Daoy (cell line): ENCODE measurements at regions not wholly inside any gene's neighbourhood (a gene's known extent, or its start where the extent isn't known, plus 50 kb on each side); places are given as distances from the start of the nearest gene placed in this dataset.
"Not testable (repeated sequence)": the region's sequence is repeated elsewhere in the genome, so short reads cannot be mapped to it uniquely, and the experiment has no call there.

Source experiments
- DNase-seq: peaks from one replicate; pipeline ENCODE4 v3.0.0-alpha.2; 2015; ENCODE audit warnings: low read depth

DNA sequence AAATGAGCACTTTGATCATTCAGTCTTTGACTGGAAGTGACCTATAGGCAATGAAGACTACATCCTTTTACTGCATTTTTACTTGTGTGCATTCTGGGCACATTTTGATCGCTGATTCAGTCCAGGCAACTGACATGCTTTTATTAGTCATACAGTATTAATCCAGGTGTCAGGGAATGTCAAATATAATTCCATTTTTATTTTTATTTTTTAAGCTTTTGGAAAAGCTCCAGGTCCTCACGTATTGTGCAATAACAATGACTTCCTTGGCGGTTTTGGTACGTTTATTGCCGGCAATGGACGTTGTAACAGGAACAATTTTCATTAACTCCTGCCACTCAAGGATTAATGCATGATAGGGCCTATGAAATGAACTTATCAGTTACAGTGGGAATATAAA is 302.6 kb upstream of the PTBP2 start:
- DNase-seq = no peak

DNA sequence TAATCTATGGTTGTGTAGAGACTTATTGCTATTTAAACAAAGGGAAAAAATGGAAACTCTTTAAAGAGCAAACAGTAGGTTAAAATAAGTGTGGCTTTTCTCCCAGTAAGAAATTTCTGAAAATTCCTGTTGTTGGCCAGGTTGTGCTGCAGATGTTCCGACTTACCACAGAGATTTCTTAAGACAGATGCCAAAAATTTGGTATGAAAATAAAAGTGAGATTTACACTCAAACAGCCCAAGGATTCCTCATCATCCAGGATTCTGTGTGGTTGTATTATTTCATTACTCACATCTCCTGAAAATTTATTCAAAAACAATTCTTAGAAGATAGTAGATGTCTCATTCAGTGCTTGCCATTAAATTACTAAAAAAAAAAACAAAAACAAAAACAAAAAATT is 296.7 kb upstream of the PTBP2 start:
- no peak for DNase-seq

DNA sequence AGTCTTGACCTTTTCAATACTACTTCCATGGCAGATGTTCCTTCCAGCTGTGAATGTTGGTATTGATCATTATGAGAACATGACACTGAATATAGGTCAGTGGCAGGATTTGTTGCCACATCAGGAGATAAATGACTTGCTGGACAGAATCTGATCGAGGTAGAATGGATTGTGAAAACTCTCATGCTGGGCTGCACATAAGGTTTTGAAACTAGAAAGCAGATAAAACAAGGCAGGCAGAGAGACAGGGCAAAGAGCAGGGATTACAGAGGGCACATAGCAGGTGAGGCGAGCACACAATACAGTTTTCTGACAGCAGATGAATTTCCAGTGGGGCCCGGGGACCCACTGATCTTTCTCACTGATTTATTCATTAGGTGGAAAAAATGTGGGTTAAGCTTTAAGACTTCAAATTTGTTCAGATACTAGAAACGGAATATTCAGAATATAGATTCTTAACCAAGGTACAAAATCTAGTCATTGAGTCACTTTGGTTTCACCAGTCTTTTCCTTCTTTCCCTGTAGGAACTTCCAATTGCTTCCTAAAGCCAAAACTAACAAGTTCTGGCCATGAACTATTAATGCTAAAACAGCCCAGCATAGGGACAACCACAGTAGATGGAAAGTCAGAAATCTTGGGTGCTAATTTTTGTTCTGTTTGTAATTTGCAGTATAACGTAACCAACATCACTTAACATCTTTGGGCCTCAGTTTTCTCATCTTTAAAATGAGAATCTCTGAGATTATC is 296.0 kb upstream of the PTBP2 start:
- no peak for DNase-seq

DNA sequence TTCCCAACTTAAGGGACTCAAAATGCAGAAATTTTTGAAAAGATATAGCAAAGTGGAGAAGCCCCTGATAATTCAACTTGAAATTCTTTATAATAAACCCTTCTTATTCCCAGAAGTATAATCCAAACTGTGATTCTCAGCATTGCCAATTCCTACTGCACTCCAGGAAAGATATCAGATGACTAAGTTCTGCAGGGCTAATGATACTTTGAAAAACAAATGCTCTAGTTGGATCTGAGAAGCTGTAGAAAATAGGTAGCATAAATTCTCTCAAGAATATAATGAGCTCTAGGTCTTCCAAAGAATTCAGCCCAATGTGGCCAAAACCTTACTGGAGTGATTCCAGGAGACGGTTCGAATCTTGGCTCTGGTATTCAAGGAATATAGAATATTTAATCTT is 294.0 kb upstream of the PTBP2 start:
- no peak for DNase-seq

DNA sequence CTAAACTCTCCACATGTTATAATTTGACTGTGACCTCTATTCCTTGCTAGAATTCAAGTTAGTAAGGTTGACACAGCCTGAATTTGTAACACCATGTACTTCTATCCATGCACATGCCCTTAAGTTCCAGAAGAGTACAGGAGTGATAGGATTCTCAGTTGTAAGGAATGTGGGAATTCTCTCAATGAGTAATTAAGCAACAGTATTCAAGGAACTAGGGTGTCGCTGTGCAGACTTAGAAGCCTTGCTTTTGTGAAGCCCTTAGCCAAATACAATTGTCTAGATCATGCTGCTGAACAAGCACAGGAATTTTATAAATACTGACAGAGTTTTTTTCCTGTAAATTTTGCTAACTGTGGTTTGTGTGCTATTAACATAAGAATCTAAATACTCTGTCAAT is 276.3 kb upstream of the PTBP2 start:
- DNase-seq = no peak

DNA sequence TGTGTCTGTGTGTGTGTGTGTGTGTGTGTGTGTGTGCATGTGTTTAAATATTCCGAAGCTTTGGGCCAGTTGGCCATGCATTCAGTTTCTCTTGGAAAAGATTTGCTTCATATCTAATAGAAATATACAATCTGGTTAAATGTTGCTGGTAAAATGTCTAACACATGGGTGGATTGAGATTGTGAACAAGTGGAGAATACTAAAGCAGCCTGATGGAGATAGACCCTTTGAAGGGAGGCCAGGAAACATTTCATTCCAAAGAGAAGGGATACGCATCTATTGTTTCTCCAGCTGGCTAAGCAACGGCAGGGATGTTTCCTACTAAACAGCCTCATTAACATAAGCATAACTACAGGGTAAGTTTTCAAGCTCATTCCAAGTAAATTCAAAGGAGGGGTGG is 257.5 kb upstream of the PTBP2 start:
- DNase-seq = no peak

DNA sequence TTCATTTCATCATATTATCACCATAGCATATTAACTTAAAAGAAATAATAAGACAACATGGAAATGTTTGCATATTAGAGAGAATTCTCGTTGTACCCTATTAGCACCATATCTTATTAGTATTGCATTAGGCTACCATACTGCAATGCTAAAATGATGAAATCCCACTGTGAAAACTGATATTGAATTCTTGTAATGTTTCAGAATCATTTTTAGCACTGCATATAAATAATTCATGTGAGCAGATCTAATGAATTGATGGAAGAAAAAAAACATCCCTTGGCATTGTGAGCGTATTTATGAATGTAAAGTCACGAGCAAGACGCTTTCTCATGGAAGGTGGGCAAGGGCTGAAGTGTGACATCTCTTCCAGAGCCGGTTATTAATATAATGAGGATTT is 257.1 kb upstream of the PTBP2 start:
- no peak for DNase-seq

DNA sequence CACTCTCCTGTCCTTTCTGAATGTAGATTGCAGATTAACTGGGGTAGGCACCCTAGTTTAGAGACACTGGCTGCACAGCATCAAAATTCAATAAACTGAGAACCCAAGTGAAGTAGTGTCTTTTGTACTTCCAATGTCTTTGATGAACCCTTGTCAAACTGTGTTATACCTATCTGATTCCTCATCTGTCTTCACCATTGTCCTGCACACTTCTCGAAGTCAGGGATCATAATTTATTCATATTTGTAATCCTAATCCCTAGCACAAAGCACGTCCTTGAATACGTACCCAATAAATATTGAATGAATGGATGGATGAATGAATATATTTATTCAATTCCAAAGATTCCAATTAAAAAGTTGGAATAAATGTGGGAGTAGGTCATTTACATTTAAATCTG is 256.6 kb upstream of the PTBP2 start:
- no peak for DNase-seq

DNA sequence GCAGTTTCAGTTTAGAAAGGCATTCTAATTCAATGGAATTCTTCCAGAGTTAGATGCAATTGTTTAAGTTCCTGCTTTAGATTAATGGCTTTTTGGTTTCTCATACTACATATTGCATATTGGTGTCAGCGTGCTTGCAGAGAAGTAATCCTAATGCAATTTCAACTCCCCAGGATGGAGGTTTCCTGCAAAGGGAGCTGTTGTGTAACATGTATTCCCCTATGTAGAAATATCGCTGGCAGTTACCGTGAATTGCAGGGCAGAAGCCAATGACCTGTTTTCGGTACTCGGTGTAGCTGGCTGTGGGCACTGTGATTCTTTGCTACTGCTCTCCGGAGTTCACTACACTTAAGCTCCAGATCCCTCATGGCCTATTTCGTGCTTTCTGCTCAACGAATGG is 256.1 kb upstream of the PTBP2 start:
- no peak for DNase-seq

DNA sequence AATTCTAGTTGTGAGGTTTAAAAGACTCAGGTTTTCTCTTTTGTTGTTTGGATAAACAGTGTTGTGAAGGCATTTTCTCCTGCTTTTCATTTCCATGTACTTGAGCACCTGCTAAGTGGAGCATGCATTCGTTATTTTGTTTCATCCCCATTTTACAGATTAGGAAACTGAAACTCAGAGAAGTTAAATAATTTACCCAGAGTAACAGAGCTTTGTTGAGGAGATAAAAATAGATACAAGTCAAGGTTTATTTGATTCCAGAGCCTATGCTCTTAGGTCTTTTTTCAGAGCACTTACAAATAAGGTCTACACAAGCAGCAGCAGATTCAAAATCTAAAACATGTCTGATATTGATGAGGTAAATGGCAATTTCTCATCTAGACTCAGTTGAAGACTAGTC is 254.7 kb upstream of the PTBP2 start:
- no peak for DNase-seq

DNA sequence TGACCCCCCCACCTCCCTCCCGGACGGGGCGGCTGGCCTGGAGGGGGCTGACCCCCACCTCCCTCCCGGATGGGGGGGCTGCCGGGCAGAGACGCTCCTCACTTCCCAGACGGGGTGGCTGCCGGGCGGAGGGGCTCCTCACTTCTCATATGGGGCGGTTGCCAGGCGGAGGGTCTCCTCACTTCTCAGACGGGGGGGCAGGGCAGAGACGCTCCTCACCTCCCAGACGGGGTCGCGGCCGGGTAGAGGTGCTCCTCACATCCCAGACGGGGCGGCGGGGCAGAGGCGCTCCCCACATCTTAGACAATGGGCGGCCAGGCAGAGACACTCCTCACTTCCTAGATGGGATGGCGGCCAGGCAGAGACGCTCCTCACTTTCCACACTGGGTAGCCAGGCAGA is 251.9 kb upstream of the PTBP2 start:
- not testable (repeated sequence) for DNase-seq

DNA sequence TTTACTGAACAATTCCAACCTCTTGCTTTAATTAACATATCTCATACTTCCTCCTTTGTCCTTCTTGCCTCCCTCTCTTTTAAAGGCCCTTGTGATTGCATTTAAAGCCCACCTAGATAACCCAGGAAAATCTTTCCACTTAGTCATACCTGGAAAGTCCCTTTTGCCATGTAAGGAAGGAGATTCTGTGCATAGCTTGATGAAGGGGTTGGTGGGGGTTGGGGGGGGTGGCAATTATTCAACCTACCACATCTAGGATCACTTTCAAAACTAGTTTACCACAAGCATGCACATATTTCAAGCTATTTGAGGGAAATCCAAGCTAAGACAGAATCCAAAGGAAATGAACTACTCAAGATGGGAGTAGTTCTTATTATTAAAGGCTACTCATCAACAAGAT is 249.1 kb upstream of the PTBP2 start:
- peak; percentile 85 for DNase-seq

DNA sequence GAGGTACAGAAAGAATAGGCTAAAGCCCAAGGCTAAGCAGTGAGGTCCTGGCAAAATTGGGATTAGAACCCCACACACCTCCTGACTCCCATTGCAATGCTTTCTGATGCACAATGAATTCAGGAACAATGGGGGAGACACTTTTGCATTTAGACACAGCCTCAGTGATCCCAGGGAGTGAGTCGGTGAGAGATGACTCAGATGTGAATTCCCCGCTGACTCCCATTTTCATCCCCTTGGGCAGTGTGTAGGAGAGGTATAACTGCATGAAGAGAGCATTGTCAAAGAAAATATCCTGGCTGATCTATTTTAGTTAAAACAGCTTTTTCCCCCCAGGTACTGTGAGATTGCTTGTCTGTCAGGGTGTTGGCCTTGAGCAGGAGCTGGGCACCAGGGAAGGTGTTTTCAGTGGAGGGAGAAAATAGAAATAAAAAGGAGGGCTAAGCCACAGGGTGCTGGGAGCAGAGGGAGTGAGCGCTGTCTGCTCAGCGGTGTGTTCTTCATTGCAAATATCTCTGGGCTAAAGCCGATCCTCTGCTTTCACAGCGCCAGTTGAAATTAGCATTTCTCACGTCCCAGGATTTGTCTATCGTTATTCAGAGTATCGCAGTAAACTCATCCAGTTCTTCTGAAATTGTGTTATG is 247.7 kb upstream of the PTBP2 start:
- peak; percentile 91 for DNase-seq

DNA sequence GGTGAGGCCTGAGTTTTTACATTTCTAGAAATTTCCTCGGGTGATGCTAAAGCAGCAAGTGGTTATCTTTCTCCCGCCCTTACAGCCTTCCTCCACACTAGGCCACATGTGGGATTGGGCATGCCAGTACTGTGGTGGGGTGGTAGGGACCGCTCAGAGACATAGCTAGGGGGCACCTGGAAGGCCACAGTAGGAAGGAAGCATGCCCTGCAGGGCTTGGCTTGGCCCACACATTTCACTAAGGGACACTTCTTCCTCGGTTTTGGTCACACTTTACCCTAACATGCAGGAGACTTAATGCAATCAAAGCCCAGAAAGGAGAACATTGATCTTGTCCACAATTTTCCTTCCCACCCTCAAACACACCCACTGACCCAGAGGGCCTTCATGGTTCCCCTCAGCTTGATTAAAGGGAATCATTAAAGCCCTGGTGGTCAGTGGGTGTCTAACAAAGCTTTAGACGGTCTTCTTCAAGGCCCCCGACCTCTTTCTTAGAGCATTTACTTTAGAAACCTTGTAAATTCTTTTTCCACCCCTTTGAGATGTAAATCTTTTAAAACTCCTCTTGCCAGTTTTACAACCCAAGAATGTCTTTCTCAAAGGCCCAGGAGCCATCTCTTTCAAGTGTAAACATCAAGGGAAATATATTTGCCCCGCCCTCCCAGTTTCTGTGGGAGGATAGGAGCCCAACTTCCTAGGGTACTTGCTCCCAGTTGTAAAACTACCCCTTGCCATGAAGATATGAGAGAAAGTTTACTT is 246.4 kb upstream of the PTBP2 start:
- DNase-seq = no peak

DNA sequence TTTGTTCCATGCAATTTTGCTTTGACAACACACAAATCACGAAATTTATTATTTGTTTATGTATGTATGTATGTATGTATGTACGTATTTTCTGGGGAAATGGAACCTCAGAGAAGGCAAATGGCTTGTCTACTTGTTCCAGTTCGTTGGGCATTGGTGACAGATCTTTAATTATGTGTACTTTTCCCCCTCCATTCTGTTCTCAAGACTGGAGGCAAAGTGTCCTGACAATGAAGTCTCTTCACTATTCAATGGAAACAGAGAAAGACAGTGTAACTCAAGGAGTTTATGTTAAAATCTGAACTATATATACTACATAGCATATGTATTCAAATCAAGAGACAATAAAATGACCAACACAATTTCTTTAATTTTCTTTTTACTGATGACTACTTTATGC is 245.7 kb upstream of the PTBP2 start:
- DNase-seq = no peak

DNA sequence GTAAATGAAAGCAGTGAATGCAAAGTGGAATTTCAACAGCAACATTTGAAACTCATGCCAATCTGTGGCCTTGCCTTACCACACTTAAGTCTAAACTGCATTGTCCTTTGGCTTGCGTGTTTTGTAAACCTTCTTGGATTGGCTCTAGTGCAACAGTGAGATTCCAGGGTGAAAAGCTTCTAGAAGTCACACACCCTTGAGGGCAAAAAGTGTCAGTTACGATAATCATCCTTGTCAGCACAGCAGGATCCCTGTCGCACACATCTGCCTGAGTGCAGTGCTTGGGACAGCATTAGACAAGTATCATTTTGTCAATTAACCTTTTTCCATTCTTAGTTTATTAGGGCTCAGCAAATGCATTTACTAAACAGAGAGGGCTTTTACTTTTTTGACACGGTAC is 243.4 kb upstream of the PTBP2 start:
- DNase-seq = no peak

DNA sequence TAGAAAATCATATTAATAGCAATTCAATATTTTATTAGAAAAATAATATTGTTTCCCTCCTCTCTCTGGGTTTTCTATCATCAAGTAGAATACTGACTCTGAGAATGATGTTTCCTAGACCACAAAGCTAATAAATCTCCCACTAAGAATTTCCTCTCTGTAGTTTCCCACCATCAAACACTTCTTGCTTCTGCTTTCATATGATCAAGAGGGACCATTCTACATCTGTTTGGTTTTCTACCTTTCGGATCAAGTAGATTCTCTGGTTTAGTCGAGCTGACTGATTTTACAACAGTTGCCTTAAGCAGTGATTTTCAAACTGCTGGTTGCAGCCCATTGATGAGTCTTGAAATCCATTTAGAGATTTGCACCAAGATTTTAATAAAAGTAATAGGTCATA is 240.2 kb upstream of the PTBP2 start:
- no peak for DNase-seq

DNA sequence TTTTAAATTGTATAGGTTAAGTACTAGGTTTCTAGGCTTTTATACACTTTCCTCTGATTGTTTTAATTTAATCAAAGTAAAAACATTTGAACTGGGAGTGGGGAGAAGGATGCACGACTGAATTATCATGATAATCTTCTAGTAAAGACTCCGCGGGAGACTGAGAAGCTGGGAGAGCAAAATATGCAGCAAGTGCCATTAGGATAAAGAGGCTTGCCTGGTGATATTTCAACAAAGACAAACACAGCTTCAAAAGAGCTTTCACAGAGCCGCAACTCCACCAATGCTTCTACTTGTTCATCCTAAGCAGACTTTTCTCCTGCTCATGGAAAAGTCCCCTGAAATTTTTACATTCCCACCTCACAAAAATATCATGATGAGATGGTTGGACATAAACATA is 239.0 kb upstream of the PTBP2 start:
- no peak for DNase-seq

DNA sequence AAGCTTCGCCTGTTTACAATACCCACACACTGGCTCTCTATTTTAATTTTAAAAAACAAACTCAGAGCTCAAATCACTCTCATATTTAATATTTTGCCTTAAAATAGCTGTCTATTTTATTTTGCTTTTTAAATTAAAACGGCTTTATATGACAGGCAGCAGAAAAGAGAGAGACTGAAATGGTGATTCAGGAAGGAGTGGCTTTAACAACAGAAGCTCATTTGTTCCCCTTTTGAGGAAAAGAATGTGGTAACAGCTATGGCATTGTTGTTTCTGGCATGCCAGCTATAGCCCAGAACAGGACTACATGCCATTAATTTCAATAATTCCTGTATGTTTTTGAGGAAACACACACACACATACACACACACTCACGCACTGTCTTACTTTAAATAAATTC is 234.2 kb upstream of the PTBP2 start:
- DNase-seq = peak; percentile 46

DNA sequence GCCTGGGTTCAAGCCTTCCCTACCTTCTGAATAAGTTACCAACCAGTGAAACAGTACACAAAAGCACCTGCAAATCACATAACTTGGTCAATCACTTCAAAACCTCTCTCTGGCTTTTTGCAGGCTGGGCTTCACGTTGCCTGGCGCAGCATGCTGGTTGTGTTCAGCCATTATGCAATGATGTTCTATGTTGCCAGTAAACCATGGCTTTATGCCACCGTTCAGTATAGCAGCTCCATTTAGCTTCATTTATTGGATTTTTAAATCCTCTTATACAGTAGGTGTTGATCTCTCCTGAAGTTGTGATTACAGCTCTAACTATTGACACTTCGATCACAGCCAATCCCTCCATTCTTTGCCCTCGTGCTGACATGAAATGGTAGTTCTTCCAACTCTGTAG is 233.6 kb upstream of the PTBP2 start:
- DNase-seq = no peak

DNA sequence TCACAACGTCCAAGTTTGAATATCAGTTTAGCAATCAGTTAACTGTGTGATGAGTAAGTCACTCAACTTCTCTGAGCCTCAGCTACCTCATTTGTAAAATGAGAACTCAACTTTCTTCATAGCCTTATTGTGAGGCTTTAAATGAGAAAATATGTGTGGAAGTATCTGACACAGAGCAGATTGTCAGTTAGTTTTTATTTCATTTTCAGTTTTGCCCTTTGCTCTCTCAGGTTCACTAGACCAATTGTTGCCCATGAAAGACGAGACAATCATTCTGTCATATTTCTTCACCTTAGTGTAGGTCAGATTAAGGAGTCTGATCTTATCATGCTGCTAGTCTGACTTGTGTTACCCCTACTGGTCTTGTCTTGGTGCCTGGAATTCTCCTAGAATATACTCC is 232.8 kb upstream of the PTBP2 start:
- no peak for DNase-seq

DNA sequence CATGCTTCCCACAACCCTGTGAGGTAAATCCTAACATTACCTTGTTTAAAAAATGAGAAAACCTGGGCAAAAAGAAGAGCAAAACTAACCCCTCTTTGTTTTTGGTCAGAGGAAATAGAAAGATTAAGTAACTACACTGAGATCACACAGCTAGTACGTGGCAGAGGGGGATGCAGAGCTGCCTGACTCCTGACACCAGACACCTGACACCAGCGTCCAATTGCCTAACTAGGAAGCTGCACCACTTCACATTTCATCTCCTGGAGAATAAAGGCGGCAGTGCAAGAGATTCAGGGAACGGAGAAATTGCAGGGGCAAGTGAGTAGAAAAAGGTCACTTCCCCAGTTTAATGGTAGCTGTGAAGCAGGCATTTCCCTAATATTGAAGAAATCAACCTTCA is 229.3 kb upstream of the PTBP2 start:
- DNase-seq = peak; percentile 20

DNA sequence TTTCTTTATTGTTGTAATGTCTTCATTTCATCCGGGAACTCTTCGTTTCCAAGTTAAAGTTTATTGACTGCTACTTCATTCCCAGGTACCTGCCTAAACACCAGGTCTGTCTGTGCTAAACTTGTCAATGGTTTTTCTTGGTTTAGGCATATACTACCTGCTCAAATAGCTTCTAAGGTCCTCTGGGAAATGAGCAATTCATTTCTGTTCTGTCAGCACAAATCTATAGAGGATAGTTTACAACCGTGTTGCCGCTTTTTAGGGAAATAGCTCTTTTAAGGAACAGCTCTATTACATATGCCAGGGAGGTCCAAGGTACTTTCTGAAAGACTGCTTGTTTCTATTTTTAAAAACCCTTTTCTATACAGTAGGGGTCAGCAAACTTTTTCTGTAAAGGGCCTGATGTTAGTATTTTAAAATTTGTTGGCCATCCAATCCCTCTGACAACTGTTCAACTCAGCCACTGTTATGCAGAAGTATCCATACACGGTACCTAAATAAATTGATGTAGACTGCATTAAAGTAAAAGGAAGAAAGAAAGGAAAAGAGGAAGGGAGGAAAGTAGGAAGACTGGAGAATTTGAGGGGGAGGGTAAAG is 222.7 kb upstream of the PTBP2 start:
- DNase-seq = no peak
